HG03039 (cell line): ENCODE measurements at regions not wholly inside any gene's neighbourhood (a gene's known extent, or its start where the extent isn't known, plus 50 kb on each side); places are given as distances from the start of the nearest gene placed in this dataset.
"Not testable (repeated sequence)": the region's sequence is repeated elsewhere in the genome, so short reads cannot be mapped to it uniquely, and the experiment has no call there.

Experiments used
- ATAC-seq: cut with Tn5 transposase; IDR thresholded peaks from one replicate; pipeline ENCODE4 v1.9.1; 2021; ENCODE audit warnings: mild to moderate bottlenecking, moderate library complexity; ENCODE audit not compliant: unreplicated experiment

- no peak for ATAC-seq
Observed at GRCh38 chr3:44117239-44117638, 124.4 kb upstream of the TOPAZ1 start.

GRCh38 chr3:44117736-44118135, 124.0 kb upstream of the TOPAZ1 start:
- no peak for ATAC-seq

- ATAC-seq, result no peak
Observed at GRCh38 chr3:44120721-44121582, 120.7 kb upstream of the TOPAZ1 start.

- ATAC-seq, result no peak
Observed at GRCh38 chr3:44125246-44125645, 116.4 kb upstream of the TOPAZ1 start.

GRCh38 chr3:44125882-44126281, 115.8 kb upstream of the TOPAZ1 start:
- no peak for ATAC-seq

GRCh38 chr3:44128057-44128775, 113.5 kb upstream of the TOPAZ1 start:
- no peak for ATAC-seq

GRCh38 chr3:44130249-44130648, 111.4 kb upstream of the TOPAZ1 start:
- ATAC-seq, result no peak

GRCh38 chr3:44132061-44132460, 109.6 kb upstream of the TOPAZ1 start:
- no peak for ATAC-seq

- no peak for ATAC-seq
Observed at GRCh38 chr3:44132593-44132992, 109.1 kb upstream of the TOPAZ1 start.

GRCh38 chr3:44136421-44136820, 105.3 kb upstream of the TOPAZ1 start:
- ATAC-seq, result no peak

- no peak for ATAC-seq
Observed at GRCh38 chr3:44146073-44146472, 95.6 kb upstream of the TOPAZ1 start.

- no peak for ATAC-seq
Observed at GRCh38 chr3:44159696-44160300, 81.9 kb upstream of the TOPAZ1 start.

- no peak for ATAC-seq
Observed at GRCh38 chr3:44160818-44161217, 80.9 kb upstream of the TOPAZ1 start.

- no peak for ATAC-seq
Observed at GRCh38 chr3:44171891-44172290, 69.8 kb upstream of the TOPAZ1 start.

- not testable (repeated sequence) for ATAC-seq
Observed at GRCh38 chr3:44172701-44173100, 69.0 kb upstream of the TOPAZ1 start.

- no peak for ATAC-seq
Observed at GRCh38 chr3:44173263-44173662, 68.4 kb upstream of the TOPAZ1 start.

- no peak for ATAC-seq
Observed at GRCh38 chr3:44175070-44175469, 66.6 kb upstream of the TOPAZ1 start.

GRCh38 chr3:44179246-44179645, 62.4 kb upstream of the TOPAZ1 start:
- no peak for ATAC-seq

- no peak for ATAC-seq
Observed at GRCh38 chr3:44184319-44184953, 57.2 kb upstream of the TOPAZ1 start.

GRCh38 chr3:44185396-44185915, 56.2 kb upstream of the TOPAZ1 start:
- no peak for ATAC-seq

GRCh38 chr3:44186111-44186672, 55.5 kb upstream of the TOPAZ1 start:
- no peak for ATAC-seq
